GM23248 (cell line): ENCODE measurements at regions not wholly inside any gene's neighbourhood (a gene's known extent, or its start where the extent isn't known, plus 50 kb on each side); places are given as distances from the start of the nearest gene placed in this dataset.

Experiments
- EZH2 ChIP-seq: fragments of 200-600 bp; sonication (generic); IDR thresholded peaks from 2 replicates; pipeline ENCODE4 v1.6.1; 2018; ENCODE audit warnings: antibody characterized with exemption, mild to moderate bottlenecking; ENCODE audit not compliant: insufficient read depth, poor library complexity, severe bottlenecking
- EZH2phosphoT487 ChIP-seq: fragments of 200-600 bp; sonication (generic); IDR thresholded peaks from 2 replicates; pipeline ENCODE4 v1.6.1; 2018; ENCODE audit warnings: antibody characterized with exemption, moderate library complexity, mild to moderate bottlenecking, low read depth; ENCODE audit not compliant: insufficient read depth

GRCh38 chr9:118109542-118109941 is 405.3 kb downstream of the TLR4 start:
- TF ChIP-seq EZH2 (no peak), EZH2phosphoT487 (no peak)
